T-helper 2 cell treated with Interferon-gamma antibody and Interleukin-4, amounts not matched to agents 5 μg/mL and 100 μg/mL, for 36 hours (primary cell): ENCODE measurements at regions not wholly inside any gene's neighbourhood (a gene's known extent, or its start where the extent isn't known, plus 50 kb on each side); places are given as distances from the start of the nearest gene placed in this dataset.
A peak's percentile ranks its signal among the peaks of the same experiment; 100 is the strongest.

Experiments used
- DNase-seq: peaks from one replicate; pipeline ENCODE4 v3.0.0; 2021; ENCODE audit warnings: low spot score
- H3K27ac Mint-ChIP-seq: one replicate; pipeline ENCODE4 v1.8.0; 2021; ENCODE audit warnings: mild to moderate bottlenecking, mixed read lengths
- H3K27me3 Mint-ChIP-seq: one replicate; pipeline ENCODE4 v1.8.0; 2021; ENCODE audit warnings: low read depth, mixed read lengths
- H3K36me3 Mint-ChIP-seq: one replicate; pipeline ENCODE4 v1.8.0; 2021; ENCODE audit warnings: low read depth, mixed read lengths
- H3K4me1 Mint-ChIP-seq: one replicate; pipeline ENCODE4 v1.8.0; 2021; ENCODE audit warnings: low read depth, mixed read lengths
- H3K4me3 Mint-ChIP-seq: one replicate; pipeline ENCODE4 v1.8.0; 2022; ENCODE audit warnings: mild to moderate bottlenecking, moderate library complexity, mixed read lengths
- H3K9me3 Mint-ChIP-seq: one replicate; pipeline ENCODE4 v1.8.0; 2021; ENCODE audit warnings: mixed read lengths

- Mint-ChIP-seq H3K27me3 (peaks cover 13% of the 10 kb centered on the region), H3K27ac (peak overlapping the region; percentile 83), H3K9me3 (no peaks in the 10 kb centered on the region), H3K36me3 (no peaks in the 10 kb centered on the region), H3K4me1 (peaks cover 14% of the 10 kb centered on the region), H3K4me3 (peak overlapping the region; percentile 85)
- peak; percentile 85 for DNase-seq
Measured at GRCh38 chr10:128211953-128212727, 85.9 kb upstream of the MKI67 start.

GRCh38 chr10:128213156-128213555, 86.9 kb upstream of the MKI67 start:
- Mint-ChIP-seq H3K27ac (no peak overlapping the region), H3K27me3 (peaks cover 13% of the 10 kb centered on the region), H3K9me3 (no peaks in the 10 kb centered on the region), H3K4me3 (no peak overlapping the region), H3K4me1 (peaks cover 14% of the 10 kb centered on the region), H3K36me3 (no peaks in the 10 kb centered on the region)
- no peak for DNase-seq

GRCh38 chr10:128215733-128216132, 89.5 kb upstream of the MKI67 start:
- no peak for DNase-seq
- peaks cover 13% of the 10 kb centered on the region for H3K27me3 Mint-ChIP-seq
- no peak overlapping the region for H3K27ac Mint-ChIP-seq
- no peaks in the 10 kb centered on the region for H3K36me3 Mint-ChIP-seq
- no peaks in the 10 kb centered on the region for H3K9me3 Mint-ChIP-seq
- H3K4me1 Mint-ChIP-seq, result peaks cover 10% of the 10 kb centered on the region
- H3K4me3 Mint-ChIP-seq, result no peak overlapping the region

- no peak overlapping the region for H3K27ac Mint-ChIP-seq
Measured at GRCh38 chr10:128217136-128217535, 90.9 kb upstream of the MKI67 start.

GRCh38 chr10:128218161-128218560, 91.9 kb upstream of the MKI67 start:
- Mint-ChIP-seq H3K36me3 (no peaks in the 10 kb centered on the region), H3K27me3 (peaks cover 16% of the 10 kb centered on the region), H3K27ac (no peak overlapping the region), H3K9me3 (no peaks in the 10 kb centered on the region), H3K4me1 (peaks cover 11% of the 10 kb centered on the region), H3K4me3 (no peak overlapping the region)
- no peak for DNase-seq

More at GRCh38 chr10:128217136-128217535, 90.9 kb upstream of the MKI67 start:
- H3K27me3 Mint-ChIP-seq, result peaks cover 23% of the 10 kb centered on the region
- no peaks in the 10 kb centered on the region for H3K36me3 Mint-ChIP-seq
- no peak for DNase-seq
- H3K9me3 Mint-ChIP-seq, result no peaks in the 10 kb centered on the region
- no peak overlapping the region for H3K4me3 Mint-ChIP-seq
- H3K4me1 Mint-ChIP-seq, result peaks cover 14% of the 10 kb centered on the region

GRCh38 chr10:128219295-128219694, 93.1 kb upstream of the MKI67 start:
- H3K36me3 Mint-ChIP-seq, result no peaks in the 10 kb centered on the region
- H3K27ac Mint-ChIP-seq, result no peak overlapping the region
- H3K9me3 Mint-ChIP-seq, result no peaks in the 10 kb centered on the region
- H3K4me1 Mint-ChIP-seq, result peaks cover 11% of the 10 kb centered on the region
- no peak overlapping the region for H3K4me3 Mint-ChIP-seq
- peaks cover 19% of the 10 kb centered on the region for H3K27me3 Mint-ChIP-seq
- no peak for DNase-seq

- H3K9me3 Mint-ChIP-seq, result no peaks in the 10 kb centered on the region
- H3K4me3 Mint-ChIP-seq, result no peak overlapping the region
Measured at GRCh38 chr10:128220021-128220420, 93.8 kb upstream of the MKI67 start.

GRCh38 chr10:128221117-128221516, 94.9 kb upstream of the MKI67 start:
- peaks cover 27% of the 10 kb centered on the region for H3K27me3 Mint-ChIP-seq
- no peaks in the 10 kb centered on the region for H3K36me3 Mint-ChIP-seq
- H3K4me1 Mint-ChIP-seq, result peaks cover 11% of the 10 kb centered on the region
- H3K27ac Mint-ChIP-seq, result no peak overlapping the region
- no peak overlapping the region for H3K4me3 Mint-ChIP-seq
- H3K9me3 Mint-ChIP-seq, result no peaks in the 10 kb centered on the region
- DNase-seq, result no peak

More at GRCh38 chr10:128220021-128220420, 93.8 kb upstream of the MKI67 start:
- Mint-ChIP-seq H3K36me3 (no peaks in the 10 kb centered on the region), H3K27me3 (peaks cover 19% of the 10 kb centered on the region), H3K4me1 (peaks cover 11% of the 10 kb centered on the region), H3K27ac (no peak overlapping the region)
- no peak for DNase-seq

- Mint-ChIP-seq H3K4me1 (peaks cover 11% of the 10 kb centered on the region), H3K27ac (no peak overlapping the region), H3K36me3 (no peaks in the 10 kb centered on the region), H3K27me3 (peaks cover 29% of the 10 kb centered on the region), H3K4me3 (no peak overlapping the region), H3K9me3 (no peaks in the 10 kb centered on the region)
- no peak for DNase-seq
Measured at GRCh38 chr10:128221807-128222206, 95.6 kb upstream of the MKI67 start.

- Mint-ChIP-seq H3K36me3 (no peaks in the 10 kb centered on the region), H3K27ac (no peak overlapping the region), H3K9me3 (no peaks in the 10 kb centered on the region), H3K4me1 (peaks cover 9% of the 10 kb centered on the region), H3K4me3 (no peak overlapping the region), H3K27me3 (peaks cover 29% of the 10 kb centered on the region)
- no peak for DNase-seq
Measured at GRCh38 chr10:128222332-128222849, 96.2 kb upstream of the MKI67 start.

GRCh38 chr10:128230401-128230800, 104.2 kb upstream of the MKI67 start:
- H3K4me3 Mint-ChIP-seq, result no peak overlapping the region

GRCh38 chr10:128233422-128233821, 107.2 kb upstream of the MKI67 start:
- DNase-seq, result no peak
- H3K9me3 Mint-ChIP-seq, result peaks cover 14% of the 10 kb centered on the region
- peaks cover 7% of the 10 kb centered on the region for H3K27me3 Mint-ChIP-seq
- H3K36me3 Mint-ChIP-seq, result no peaks in the 10 kb centered on the region
- H3K4me1 Mint-ChIP-seq, result no peaks in the 10 kb centered on the region
- no peak overlapping the region for H3K27ac Mint-ChIP-seq
- no peak overlapping the region for H3K4me3 Mint-ChIP-seq

More at GRCh38 chr10:128230401-128230800, 104.2 kb upstream of the MKI67 start:
- Mint-ChIP-seq H3K27me3 (peaks cover 19% of the 10 kb centered on the region), H3K27ac (no peak overlapping the region), H3K9me3 (peaks cover 14% of the 10 kb centered on the region), H3K4me1 (no peaks in the 10 kb centered on the region), H3K36me3 (no peaks in the 10 kb centered on the region)
- no peak for DNase-seq

- H3K27ac Mint-ChIP-seq, result no peak overlapping the region
- peaks cover 14% of the 10 kb centered on the region for H3K9me3 Mint-ChIP-seq
- H3K4me3 Mint-ChIP-seq, result no peak overlapping the region
- no peaks in the 10 kb centered on the region for H3K4me1 Mint-ChIP-seq
- H3K27me3 Mint-ChIP-seq, result no peaks in the 10 kb centered on the region
- DNase-seq, result no peak
- no peaks in the 10 kb centered on the region for H3K36me3 Mint-ChIP-seq
Measured at GRCh38 chr10:128237710-128238109, 111.5 kb upstream of the MKI67 start.

GRCh38 chr10:128241023-128241422, 114.8 kb upstream of the MKI67 start:
- H3K36me3 Mint-ChIP-seq, result no peaks in the 10 kb centered on the region
- no peaks in the 10 kb centered on the region for H3K9me3 Mint-ChIP-seq
- no peak overlapping the region for H3K4me3 Mint-ChIP-seq
- H3K27me3 Mint-ChIP-seq, result no peaks in the 10 kb centered on the region
- DNase-seq, result no peak
- no peak overlapping the region for H3K27ac Mint-ChIP-seq
- no peaks in the 10 kb centered on the region for H3K4me1 Mint-ChIP-seq
